ENCODE measurements at regions not wholly inside any gene's neighbourhood (a gene's known extent, or its start where the extent isn't known, plus 50 kb on each side); places are given as distances from the start of the nearest gene placed in this dataset.

DNA sequence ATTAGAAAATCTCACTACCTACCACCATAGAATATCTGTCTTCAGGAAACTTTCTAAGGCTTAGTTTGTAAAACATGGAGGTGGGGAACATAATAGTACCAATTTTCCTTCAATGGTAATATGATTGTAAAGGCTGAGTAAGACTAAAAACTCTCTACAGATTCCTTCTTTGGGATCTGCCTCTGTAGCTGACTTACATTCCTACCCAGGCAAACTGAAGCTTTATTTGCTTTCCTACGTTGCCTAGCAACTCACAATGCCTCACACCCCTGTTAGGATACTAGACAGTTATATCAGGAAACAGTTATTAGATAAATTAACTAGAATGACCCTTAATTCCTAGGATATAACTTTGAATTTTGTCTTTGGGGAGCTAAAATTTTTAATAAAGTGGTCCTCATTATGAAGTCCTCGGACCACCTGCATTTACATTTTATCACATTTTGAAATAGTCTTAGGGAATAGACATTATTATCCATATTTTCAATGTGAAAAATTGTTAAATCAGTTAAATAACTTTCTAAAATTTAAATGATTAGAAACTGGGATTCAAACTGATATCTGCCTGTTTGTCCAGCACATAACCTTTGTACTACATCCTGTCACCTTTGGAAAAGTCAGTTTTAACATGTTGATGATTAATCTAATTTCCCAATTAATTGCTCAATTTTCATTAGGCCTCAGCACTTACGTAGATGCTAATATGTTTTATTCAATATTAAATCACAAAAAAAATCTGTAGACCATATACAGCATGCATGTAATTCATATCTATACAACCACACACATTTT lies 591.4 kb downstream of the RNF144B start:
- BruUV-seq (replicated peaks): no TSS peak
- H3K36me3 ChIP-seq (ENCODE audit: control insufficient read depth in 2 of 2, extremely low read depth in 1 of 2, insufficient read depth in 2 of 2, low read length in 2 of 2): no peaks in the 10 kb centered on the region
- H3K27me3 ChIP-seq (ENCODE audit: control insufficient read depth in 2 of 2, insufficient read depth in 2 of 2, low read length in 2 of 2): no peaks in the 10 kb centered on the region
- CTCF ChIA-PET: no interaction called here
- no peak overlapping the region for H2AFZ ChIP-seq (ENCODE audit: low read depth, low read length)
- POLR2A ChIA-PET: no interaction called here
- H3K4me3 ChIP-seq (replicated peaks in 1 of 3; ENCODE audit: insufficient read depth in 1 of 3, low read depth in 1 of 3, low read length in 3 of 3): no peak overlapping the region
- H3K4me1 ChIP-seq (ENCODE audit: control insufficient read depth, extremely low read depth, insufficient read depth, low read length): no peaks in the 10 kb centered on the region
- no peaks in the 10 kb centered on the region for H3K9me3 ChIP-seq (replicated peaks; ENCODE audit: control insufficient read depth, insufficient read depth, low read length)
- no peaks in the 10 kb centered on the region for H3K79me2 ChIP-seq (ENCODE audit: control insufficient read depth, insufficient read depth, low read length)
- no peak overlapping the region for H3K27ac ChIP-seq (ENCODE audit: insufficient read depth, low read depth, low read length)
- TF ChIP-seq GATA2 (IDR thresholded peaks at IDR 0.05; ENCODE audit: insufficient read depth, insufficient read length, low read depth, low read length) (no peak), FOS (IDR thresholded peaks at IDR 0.05; ENCODE audit: borderline replicate concordance, insufficient read depth, low read length) (no peak), EZH2 (IDR thresholded peaks at IDR 0.05; ENCODE audit: borderline replicate concordance, low read depth, low read length, severe bottlenecking) (no peak), CTCF (IDR thresholded peaks at IDR 0.05; ENCODE audit: extremely low read depth in 1 of 2, insufficient read depth in 1 of 2, low read depth in 1 of 2, low read length in 2 of 2) (no peak)
- no peak for DNase-seq (ENCODE audit: low read depth, low spot score)
- intact Hi-C loops (cut with micrococcal nuclease): no loop called here
- H3K9ac ChIP-seq (replicated peaks; ENCODE audit: extremely low read depth, insufficient read depth, low read length): no peak overlapping the region
- no peaks in the 10 kb centered on the region for H4K20me1 ChIP-seq (replicated peaks; ENCODE audit: control insufficient read depth, extremely low read depth, insufficient read depth, low read length)
- no peak overlapping the region for H3K4me2 ChIP-seq (ENCODE audit: insufficient read depth, low read length)
- FAIRE-seq: no peak
- no peaks in the 10 kb centered on the region for H3K9me1 ChIP-seq (replicated peaks; ENCODE audit: control insufficient read depth, extremely low read depth, insufficient read depth, low read length)
- dilution Hi-C loops (cut with MboI; ENCODE audit: extremely low pct_ligation_motif_present, low sequenced_read_pairs): no loop called here

- no peaks in the 10 kb centered on the region for H3K4me1 ChIP-seq (ENCODE audit: control insufficient read depth, extremely low read depth, insufficient read depth, low read length)
- H2AFZ ChIP-seq (ENCODE audit: low read depth, low read length): no peak overlapping the region
- H3K36me3 ChIP-seq (ENCODE audit: control insufficient read depth in 2 of 2, extremely low read depth in 1 of 2, insufficient read depth in 2 of 2, low read length in 2 of 2): no peaks in the 10 kb centered on the region
- H3K9ac ChIP-seq (replicated peaks; ENCODE audit: extremely low read depth, insufficient read depth, low read length): no peak overlapping the region
- TF ChIP-seq MAX (IDR thresholded peaks at IDR 0.05; ENCODE audit: insufficient read depth, insufficient read length): no peak
- TF ChIP-seq GATA2 (IDR thresholded peaks at IDR 0.05; ENCODE audit: insufficient read depth, insufficient read length, low read depth, low read length): no peak
- TF ChIP-seq FOS (IDR thresholded peaks at IDR 0.05; ENCODE audit: borderline replicate concordance, insufficient read depth, low read length): no peak
- no peak overlapping the region for H3K27ac ChIP-seq (ENCODE audit: insufficient read depth, low read depth, low read length)
- no peaks in the 10 kb centered on the region for H3K9me1 ChIP-seq (replicated peaks; ENCODE audit: control insufficient read depth, extremely low read depth, insufficient read depth, low read length)
- ChIA-PET CTCF (no interaction called here), POLR2A (no interaction called here)
- H3K4me2 ChIP-seq (ENCODE audit: insufficient read depth, low read length): no peak overlapping the region
- DNase-seq (ENCODE audit: low read depth, low spot score) (no peak), FAIRE-seq (no peak)
- H3K4me3 ChIP-seq (replicated peaks in 1 of 3; ENCODE audit: insufficient read depth in 1 of 3, low read depth in 1 of 3, low read length in 3 of 3): no peak overlapping the region
- no peaks in the 10 kb centered on the region for H4K20me1 ChIP-seq (replicated peaks; ENCODE audit: control insufficient read depth, extremely low read depth, insufficient read depth, low read length)
- no TSS peak for BruUV-seq (replicated peaks)
- no peaks in the 10 kb centered on the region for H3K27me3 ChIP-seq (ENCODE audit: control insufficient read depth in 2 of 2, insufficient read depth in 2 of 2, low read length in 2 of 2)
- H3K79me2 ChIP-seq (ENCODE audit: control insufficient read depth, insufficient read depth, low read length): no peaks in the 10 kb centered on the region
- no peaks in the 10 kb centered on the region for H3K9me3 ChIP-seq (replicated peaks; ENCODE audit: control insufficient read depth, insufficient read depth, low read length)
- intact Hi-C loops (cut with micrococcal nuclease) (no loop called here), dilution Hi-C loops (cut with MboI; ENCODE audit: extremely low pct_ligation_motif_present, low sequenced_read_pairs) (no loop called here)
Observed at GRCh38 chr6:18985061-18985460, 597.9 kb downstream of the RNF144B start.

All from endothelial cell of umbilical vein (primary cell).